HG03442 (cell line): ENCODE measurements at regions not wholly inside any gene's neighbourhood (a gene's known extent, or its start where the extent isn't known, plus 50 kb on each side); places are given as distances from the start of the nearest gene placed in this dataset.

ENCODE experiments used
- ATAC-seq: cut with Tn5 transposase; IDR thresholded peaks from one replicate; pipeline ENCODE4 v1.9.1; 2021; ENCODE audit warnings: mild to moderate bottlenecking, moderate library complexity; ENCODE audit not compliant: unreplicated experiment

DNA sequence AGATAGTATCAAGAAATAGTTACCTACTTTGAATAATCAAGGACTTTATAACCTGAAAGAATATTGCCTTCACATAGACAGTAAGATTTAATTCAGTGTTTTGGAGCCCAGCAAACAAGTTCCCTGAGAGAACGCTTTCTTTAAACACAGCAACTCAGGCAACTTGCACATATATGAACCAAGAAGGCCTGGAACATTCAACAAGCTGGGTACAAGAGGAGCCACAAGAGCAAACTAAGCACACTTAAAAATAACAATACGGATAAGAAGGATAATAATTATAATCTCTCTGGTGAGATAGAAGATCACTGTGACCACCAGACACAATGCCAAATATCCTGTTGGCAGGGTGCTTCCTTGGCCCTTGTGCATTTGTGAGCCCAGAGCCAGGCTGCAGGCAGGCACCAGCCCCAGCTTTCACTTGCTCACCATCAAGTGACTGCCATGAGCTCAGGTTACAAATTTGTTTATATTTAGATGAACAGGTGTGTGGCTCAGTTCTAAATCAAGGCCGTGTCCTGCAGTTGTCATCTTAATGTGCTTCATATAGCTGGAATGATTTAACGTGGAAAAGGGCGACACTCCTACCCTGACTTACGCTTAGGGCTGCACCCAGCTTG, 446.6 kb downstream of the IRS1 start:
- no peak for ATAC-seq

DNA sequence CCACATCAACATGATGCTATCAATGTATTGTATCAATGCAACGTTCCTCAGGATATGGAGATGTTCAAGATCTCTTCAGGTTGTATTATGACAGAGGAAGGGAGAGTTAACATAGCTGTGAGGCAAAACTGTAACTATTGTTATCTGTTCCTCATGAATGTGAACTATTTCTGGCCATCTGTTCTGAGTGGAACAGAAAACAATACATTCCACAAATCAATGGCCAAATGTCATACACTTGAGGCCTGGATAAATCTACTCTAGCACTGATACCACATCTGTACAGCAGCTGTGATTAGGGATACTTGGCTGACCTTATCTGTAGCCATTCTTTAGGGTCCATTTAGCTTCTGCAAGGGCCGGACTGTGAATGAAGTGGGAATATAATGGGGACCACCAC, 447.9 kb downstream of the IRS1 start:
- ATAC-seq = no peak

DNA sequence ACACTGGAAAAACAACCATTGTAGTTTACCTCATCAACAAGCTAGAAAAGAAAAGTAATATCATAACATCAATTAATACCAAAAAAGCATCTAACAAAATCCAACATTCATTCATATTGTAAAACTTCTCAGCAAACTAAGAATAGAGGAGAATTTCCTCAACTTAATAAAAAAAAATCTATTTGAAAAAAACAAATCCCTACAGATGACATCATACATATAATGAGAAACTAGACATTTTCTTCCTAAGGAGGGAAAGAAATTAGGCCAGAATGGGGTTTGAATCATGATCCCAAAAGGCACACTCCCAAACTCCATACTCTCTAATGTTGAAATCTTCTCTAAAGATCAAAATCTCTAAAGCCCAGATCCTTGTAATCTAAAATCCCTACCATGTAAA, 460.0 kb downstream of the IRS1 start:
- no peak for ATAC-seq

DNA sequence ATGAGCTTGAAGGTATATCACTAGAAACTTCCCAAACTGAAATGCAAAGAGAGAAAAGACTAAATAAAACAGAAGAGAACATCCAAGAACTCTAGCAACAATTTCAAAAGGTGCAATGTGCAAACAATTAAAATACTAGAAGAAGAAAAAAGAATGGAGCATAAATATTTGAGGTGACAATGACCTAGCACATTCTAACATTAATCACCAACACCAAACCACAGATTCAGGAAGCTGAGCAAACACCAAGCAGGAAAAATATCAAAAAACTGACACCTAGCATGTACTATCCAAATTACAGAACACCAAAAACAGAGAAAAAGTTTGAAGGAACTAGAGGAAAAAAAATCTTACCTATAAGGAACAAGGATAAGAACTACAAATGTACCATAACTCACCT, 460.8 kb downstream of the IRS1 start:
- ATAC-seq = no peak

DNA sequence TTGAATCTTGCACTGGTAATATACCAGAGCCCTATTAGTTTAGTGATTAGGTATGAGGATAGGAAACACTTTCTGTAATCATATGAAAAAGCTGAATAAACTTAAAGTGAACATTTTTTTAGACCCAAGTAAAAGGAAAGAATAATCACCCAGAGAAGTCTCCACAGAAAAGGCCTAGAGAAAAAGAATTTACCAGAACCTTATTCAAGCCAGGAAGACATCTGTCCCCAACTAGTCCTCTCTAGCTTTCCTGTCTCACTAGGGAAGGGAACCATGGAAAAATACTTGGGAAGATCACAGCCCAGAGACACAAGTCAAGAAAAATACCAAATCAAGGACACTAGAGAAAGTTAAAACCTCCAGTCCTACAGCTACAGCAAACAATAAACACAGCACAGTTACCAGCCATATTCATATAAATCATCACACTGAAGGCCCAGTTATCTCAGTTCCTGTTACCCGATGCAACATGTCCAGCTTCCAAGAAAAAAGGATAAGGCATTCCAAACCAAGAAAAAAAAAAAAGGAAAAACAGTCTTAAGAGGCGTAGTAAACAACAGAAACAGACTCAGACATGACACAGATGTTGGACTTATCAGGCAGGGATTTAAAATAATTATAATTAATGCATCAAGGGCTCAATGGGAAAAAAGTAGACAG, 461.5 kb downstream of the IRS1 start:
- ATAC-seq = no peak

DNA sequence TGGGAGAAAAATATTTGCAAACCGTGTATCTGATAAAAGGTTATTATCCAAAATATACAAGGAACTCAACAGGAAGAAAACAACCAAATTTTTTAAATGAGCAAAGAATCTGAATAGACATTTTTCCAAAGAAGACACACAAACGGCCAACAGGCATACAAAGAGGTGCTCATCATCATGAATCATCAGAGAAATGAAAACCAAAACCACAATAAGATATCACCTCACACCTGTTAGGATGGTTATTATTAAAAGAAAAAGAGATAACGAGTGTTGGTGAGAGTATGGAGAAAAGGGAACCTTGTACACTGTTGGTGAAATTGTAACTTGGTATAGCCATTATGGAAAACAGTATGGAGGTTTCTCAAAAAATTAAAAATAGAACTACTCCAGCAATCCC, 463.3 kb downstream of the IRS1 start:
- no peak for ATAC-seq

DNA sequence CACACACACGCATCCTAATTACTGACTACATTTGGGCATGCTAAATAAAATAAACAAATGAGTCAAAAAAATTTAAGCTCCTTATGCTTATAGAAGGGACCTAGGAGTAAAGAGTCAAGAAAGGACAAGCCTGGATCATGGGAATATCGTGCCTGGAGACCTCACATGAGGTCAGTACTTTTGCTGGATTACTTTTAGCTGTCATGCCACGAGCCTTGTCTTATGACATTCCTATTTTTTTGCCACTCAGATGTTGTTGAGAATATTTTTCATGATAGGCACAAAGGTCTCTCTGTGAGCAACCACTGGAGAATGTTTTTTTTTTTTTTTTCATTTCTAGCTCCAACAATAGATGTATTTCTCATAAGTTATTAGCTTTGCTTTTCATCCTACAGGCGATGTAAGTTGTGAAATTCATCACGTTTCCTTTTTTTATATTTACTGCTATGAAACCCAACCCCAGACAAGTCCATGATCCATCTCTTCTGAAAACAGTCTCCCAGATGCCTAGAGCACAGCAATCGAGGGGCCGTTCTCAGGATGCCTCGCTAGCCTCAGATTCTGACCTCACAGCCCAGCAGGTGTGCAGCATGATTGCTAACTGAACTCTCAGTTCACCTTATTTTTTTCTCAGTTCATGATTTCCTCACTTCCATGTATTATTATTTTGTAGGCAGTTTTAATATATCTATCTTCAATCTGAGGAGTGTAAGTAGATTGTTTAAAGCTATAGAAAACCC, 464.5 kb downstream of the IRS1 start:
- ATAC-seq = no peak

DNA sequence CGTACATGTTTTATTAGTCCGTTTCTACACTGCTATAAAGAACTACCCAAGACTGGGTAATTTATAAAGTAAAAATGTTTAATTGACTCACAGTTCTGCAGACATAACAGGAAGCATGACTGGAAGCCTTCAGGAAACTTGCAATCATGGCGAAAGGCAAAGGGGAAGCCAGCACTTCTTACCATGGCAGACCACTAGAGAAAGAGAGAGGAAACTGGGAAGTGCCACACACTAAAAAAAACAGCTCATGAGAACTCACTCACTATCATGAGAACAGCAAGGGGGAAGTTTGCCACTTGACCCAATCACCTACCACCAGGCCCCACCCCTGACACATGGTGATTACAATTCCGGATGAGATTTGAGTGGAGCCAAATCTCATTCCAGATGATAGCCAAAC, 466.2 kb downstream of the IRS1 start:
- ATAC-seq = no peak

DNA sequence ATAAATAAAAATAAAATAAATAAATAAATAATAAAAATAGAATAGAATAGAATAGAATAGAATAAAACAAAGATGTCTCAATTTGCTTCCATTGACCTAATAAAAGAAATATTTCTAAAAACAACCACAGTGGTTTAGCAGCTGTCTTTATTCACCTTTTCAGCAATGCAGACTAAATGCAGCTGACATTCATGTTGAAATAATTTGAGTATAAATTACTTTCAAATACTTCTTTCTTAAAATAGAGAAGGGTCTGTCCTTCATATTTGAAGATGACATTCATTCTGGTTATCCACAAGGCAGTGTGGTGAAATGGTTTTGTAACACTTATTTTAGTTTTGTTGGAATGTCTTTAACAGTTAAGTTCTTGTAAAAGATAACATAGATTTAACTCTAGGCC, 469.4 kb downstream of the IRS1 start:
- ATAC-seq = no peak

DNA sequence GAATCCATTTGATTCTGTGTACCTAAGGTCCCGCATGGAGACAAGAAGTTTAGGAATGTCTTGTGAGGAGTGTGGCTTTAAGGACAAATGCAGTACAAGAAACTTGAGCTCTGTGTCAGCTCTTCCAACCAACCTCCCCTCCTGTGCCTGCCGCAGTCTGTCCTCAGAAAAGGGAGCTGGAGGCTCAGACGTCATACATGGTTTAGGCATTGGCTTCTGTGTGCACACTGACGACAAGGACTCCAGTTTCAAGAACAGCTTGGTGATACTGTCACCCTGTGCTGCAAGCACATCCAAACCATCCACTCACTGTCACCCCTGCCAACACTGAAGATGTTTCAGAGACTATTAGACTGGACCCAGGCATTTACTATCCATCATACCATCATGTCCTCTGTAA, 470.4 kb downstream of the IRS1 start:
- no peak for ATAC-seq

DNA sequence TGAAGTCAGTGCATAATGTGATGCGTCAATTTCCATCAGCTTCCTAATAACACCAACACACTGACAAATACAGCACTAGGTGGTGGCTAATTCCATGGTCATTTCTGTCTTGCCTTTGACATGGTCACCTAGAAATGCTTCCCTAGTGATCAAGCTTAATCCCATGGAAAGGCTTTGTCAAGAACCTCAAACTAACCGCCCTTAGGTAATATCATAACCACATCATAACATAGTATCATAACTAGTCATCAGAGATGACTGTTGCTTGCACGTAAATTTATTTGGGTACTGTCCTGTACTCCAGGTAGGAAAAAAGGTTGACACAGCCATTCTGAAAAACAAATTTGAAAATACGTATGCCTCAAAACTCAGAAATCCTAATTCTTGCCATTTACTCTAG, 471.8 kb downstream of the IRS1 start:
- no peak for ATAC-seq

DNA sequence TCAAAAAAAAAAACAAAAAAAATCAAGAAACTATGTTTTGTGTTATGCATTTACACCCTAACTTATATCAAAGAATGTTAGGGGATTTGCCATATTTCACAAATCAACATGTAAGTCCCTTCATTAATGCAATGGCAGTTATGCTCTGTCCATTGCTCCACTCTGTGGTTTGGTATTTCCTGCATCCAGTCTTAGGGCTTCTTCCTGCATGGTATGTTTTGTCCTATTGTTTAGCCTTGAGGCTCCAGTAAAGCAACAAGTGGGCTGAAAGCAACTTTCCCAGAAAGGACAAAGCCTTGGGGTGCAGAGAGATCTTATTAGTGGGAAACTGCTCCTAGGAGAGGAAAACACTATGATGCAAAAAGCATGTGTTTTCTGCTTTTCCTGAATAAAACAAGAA, 474.1 kb downstream of the IRS1 start:
- ATAC-seq = no peak

DNA sequence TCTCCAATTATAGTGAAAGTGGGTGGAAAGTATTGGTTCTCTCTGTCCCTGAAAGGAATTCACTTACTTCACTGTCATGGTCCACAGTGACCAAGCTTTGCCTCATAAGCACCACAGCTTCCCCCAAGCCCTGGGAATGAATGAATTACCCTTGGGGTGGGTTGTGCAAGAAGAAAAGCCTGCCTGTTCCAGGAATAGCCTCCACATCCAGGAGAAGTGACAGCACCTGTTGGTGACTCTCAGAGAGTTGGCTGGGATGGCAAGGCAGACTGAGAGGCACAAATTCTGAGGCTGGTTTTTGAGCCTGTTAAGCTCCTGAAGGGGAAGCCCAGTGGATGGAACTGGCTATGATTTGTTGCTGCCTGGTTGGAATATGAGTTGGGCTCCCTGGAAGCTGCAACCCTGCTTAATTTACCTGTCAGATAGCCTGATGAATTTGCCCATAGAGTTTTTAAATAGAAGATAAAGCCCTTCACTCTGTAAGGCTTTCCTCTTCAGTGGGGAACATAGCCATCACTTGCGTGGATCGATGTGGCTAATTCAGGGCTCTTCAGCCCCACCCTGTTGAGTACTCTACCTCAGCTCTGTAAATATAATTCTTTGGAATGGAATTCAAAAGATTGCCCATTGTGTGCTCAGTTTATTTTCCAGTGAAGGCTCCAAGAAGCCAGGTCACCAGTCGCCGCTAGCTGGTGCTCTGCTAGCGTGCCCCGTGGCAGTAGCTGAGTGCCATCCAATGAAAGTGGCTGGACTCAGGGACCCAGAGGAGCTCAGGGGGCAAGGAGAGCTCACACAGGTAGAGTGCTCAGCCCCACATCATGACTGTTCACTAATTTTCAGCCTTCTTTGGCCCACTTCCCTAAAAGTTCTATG, 479.3 kb downstream of the IRS1 start:
- no peak for ATAC-seq

DNA sequence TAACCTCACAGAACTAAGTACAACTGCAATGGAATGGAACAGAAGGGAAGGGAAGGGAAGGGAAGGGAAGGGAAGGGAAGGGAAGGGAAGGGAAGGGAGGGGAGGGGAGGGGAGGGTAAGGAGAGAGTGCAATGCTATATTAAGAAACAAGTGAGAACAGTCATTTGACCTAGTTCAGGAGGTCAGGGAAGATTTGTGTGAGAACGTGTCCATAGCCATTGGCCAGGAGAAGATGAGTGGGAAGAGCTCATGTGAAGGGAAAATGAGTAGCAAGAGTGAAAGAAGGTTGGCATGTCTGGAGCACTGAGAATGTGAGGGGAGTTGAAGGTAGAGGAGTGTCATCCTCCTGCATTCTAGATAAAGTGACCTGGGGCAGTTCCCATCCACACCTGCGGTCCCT, 481.6 kb downstream of the IRS1 start:
- no peak for ATAC-seq

DNA sequence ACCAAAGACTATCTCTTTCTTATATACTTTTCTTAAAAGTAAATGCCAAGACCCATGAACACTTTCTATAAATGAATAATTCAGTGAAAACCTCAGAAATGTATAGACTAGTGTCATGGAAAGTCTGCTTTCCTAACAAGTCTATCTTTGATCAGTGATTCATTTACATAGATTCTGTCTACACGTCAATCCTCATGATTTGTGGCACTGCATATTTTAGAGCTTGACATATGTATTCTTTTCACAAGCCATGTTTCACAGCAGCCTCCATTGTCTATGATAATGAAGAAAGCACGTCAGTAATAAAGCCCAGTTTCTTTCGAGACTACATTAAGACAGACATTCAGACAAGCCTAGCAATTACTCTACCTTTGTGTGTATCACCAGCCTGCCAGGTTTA, 486.6 kb downstream of the IRS1 start:
- no peak for ATAC-seq

DNA sequence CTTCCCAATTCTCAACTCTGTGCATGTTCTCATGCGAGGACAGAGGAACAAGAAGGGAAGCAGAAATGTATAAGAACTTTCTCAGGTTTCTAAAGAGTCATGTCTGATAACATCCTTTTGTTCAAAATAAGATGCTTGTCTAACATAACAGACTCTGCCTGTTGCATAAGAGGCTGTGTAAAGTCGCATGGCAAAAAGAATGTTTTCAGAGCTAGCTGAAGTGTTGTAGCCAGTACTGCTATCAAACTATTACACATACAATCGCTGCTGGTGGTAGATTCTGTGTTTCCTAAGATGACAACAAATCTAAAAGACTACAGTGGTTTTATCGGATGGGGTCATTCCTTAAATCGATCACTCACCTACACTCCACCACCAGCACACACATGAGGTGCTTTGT, 487.5 kb downstream of the IRS1 start:
- ATAC-seq = no peak

DNA sequence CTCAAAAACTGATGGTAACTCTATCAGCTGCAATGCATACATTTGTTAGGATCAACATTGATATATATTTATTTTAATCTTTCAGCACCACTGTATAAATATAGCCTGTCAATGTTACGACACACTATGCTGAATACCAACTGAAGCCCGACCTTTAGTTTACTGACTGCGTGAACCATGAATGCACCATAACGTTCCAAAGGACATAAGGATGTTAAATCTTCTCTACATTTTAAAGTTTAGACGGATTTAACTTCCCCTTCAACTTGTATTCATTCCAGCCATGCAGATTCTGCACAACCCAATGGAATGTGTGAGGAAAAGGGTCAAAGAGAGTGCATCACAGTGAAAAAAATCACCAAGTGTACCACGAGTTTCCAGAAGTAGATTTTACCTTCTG, 489.5 kb downstream of the IRS1 start:
- no peak for ATAC-seq

DNA sequence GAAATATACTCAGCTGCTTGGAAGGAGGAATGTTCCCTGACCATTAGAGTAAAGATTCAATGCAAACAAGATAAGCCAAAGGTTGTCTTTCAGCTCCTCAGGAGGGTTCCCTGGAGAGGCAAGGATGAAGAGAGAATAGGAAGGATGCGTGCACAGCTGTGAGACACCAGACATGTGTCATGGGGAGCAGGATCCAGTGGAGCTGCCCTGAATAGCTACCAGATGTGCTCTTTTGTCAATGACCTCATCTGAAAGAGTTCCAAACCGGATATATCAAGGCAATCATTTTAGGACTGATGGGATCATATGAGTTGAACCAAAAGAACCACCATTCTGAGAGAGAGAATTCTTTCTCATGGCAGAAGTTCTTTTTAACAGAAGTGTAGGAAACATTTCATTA, 490.6 kb downstream of the IRS1 start:
- no peak for ATAC-seq

DNA sequence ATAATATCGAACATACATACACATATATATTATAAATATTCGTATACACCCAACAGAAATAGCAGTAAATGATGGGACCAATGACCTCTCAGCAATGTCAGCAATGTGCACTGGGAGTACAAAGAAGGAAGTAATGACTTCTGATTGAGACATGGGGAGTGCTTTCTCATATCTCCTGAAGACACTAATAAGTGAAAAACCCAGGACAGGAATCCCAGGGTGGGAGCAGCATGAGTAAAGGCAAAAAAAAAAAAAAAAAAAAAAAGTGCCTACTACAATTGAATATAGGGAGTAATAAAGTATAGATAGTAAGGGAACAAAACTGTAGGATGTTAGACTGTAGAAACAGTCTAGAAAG, 491.3 kb downstream of the IRS1 start:
- no peak for ATAC-seq

DNA sequence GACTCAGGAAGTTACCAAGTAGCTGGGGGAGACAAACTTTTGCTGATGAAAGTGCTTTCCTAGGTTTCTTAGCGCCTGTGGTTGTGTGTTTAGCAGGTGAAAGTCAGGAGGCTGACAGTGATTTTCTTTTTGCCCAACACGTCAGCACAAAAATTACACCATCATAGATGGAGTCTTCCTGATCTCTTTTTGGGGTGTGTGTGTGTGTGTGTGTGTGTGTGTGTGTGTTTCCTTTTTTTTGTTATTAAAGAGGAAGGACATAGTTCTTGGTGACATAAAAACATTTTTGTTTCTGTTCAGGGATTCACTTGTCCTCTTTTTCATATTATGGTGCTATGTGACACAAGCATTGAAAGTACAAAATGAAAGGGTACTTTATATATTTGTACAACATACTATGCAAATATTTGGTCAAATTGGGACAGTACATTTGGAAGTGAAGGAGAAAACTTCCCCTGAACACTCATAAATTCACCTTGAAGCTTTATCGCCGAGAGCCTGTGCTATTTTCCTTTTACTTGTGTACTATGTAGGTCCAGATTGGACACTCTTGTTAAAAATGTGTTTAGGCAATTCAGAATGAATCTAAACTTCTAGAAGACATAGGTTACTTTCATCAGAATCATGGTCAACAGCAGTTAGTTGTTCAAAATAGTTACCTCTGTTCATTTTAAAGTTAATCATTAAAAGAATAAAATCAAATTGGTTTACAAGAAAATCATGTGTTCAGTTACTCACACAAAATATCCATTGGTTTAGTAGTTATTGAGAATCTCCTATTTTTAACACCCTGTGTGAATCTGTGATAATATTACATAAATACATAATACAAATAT, 491.9 kb downstream of the IRS1 start:
- no peak for ATAC-seq

DNA sequence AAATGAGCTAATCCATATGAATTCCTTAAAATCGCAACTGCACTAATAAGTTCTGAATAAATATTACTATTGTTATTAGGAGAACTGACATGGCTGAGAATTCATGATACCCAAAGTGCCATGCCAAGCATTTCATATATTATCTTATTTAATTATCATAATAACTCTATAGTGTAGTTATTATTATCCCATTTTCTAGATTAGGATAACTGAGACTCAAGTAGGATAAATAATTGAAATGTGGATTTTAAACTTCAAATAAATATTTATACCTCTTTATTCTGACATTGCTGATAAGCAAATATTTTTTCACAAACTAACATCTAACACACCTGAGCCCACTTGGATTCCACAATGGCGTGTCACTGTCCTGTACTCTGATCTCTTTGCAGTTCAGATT, 492.7 kb downstream of the IRS1 start:
- ATAC-seq = no peak
